ENCODE measurements at regions not wholly inside any gene's neighbourhood (a gene's known extent, or its start where the extent isn't known, plus 50 kb on each side); places are given as distances from the start of the nearest gene placed in this dataset.
"Not testable (repeated sequence)": the region's sequence is repeated elsewhere in the genome, so short reads cannot be mapped to it uniquely, and the experiment has no call there.

GRCh38 chr5:85428426-85428934, 1043.8 kb upstream of the EDIL3 start:
- DNase-seq = peak; percentile 7

GRCh38 chr5:85431726-85432125, 1047.0 kb upstream of the EDIL3 start:
- not testable (repeated sequence) for DNase-seq

DNA sequence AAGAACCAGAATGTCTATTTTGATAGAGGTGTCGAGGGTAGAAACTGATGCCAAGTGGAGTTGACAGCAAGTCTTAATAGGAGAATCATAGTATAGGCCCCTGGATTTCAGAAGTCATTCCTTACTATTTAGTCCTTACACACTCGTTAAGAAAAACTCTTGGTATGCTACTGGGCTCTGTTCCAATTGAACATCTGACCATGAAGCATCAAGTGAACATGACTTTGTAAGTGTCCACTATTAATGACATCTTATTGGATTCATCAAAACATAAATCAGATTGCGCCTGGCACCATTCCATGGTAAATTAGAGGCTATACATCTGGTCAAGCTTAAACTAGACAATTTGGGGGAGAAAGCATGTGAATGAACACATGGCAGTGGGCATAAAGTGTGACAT, 1056.5 kb upstream of the EDIL3 start:
- no peak for DNase-seq

DNA sequence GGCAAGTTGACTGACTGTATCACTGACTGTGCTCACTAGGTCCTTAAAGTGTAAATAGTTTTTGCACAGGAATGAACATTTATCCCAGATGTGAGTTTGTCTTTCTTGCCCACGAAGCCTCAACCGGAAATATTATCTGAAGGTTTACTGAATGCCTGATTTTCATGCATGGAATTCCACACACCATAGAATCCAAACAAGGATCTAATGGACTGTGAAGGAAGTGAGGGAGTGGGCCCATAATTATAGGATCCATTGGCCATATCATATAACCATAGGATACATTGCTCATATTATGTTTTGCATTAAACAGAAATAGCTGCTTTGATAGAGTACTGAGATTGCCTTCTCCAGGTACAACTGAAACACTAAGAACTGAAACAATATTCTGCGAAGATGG, 1057.2 kb upstream of the EDIL3 start:
- no peak for DNase-seq

GRCh38 chr5:85452322-85453025, 1067.8 kb upstream of the EDIL3 start:
- DNase-seq = peak; percentile 89

DNA sequence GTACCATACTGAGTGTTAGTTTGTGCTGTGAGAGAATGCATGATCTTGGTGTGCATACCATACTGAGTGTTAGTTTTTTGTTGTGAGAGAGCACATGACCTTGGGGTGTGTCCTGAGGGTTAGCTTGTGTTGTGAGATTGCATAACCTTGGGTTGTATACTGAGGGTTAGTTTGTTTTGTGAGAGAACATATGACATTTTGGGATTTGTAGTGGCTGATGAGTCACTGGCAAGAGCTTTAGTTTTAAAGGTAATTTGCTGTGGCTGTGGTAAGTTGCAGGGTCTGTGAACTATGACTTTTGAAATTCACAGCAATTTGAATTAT, 1068.3 kb upstream of the EDIL3 start:
- DNase-seq = peak; percentile 80

- no peak for DNase-seq
Observed at GRCh38 chr5:85458319-85458718, 1073.6 kb upstream of the EDIL3 start.

DNA sequence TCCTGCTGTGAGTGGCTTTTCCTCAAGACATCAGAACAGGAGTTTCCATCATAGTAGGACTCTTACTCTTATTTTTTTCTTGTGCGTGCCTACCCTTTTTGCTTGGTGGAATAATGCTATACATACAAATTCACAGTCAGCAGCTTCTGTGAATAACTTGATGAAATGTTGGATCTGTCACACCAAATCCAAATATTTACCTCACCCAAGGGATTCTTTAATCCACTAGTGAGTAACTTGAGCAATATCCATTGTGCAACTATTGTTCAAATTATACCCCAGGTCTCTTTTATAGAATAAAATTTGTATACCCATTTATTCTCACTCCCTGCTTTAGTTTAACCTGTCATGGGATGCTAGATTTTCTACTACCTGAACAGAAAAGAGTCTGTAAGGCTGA, 1078.3 kb upstream of the EDIL3 start:
- no peak for DNase-seq

DNA sequence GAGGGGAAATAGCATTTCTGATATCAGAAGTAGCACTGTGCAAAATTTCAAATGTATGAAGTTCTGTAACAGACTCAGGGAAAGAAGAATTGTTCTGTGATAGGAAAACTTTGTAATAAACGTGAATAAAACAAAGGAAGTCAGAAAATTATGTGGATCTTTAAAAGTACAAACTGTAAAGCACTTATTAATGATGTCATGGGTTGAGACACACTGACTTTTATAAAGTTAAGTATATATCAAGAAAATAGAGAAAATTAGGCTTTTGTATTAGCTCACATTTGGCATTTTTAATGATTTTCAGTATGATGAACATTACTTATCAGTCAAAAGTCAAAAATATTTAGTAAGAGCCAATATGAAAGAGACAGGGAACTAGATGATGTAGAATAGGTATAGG, 1081.7 kb upstream of the EDIL3 start:
- no peak for DNase-seq

GRCh38 chr5:85472749-85473148, 1088.1 kb upstream of the EDIL3 start:
- DNase-seq = no peak

DNA sequence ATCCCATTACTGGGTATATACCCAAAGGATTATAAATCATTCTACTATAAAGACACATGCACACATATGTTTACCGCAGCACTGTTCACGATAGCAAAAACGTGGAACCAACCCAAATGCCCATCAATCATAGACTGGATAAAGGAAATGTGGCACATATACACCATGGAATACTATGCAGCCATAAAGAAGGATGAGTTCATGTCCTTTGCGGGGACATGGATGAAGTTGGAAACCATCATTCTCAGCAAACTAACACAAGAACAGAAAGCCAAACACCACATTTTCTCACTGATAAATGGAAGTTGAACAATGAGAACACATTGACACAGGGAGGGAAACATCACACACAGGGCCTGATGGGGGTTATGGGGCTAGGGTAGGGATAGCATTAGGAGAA, 1090.5 kb upstream of the EDIL3 start:
- DNase-seq = not testable (repeated sequence)

- no peak for DNase-seq
Observed at GRCh38 chr5:85476617-85477016, 1091.9 kb upstream of the EDIL3 start.

GRCh38 chr5:85479849-85480248, 1095.2 kb upstream of the EDIL3 start:
- no peak for DNase-seq

GRCh38 chr5:85484982-85485574, 1100.4 kb upstream of the EDIL3 start:
- peak; percentile 61 for DNase-seq

DNA sequence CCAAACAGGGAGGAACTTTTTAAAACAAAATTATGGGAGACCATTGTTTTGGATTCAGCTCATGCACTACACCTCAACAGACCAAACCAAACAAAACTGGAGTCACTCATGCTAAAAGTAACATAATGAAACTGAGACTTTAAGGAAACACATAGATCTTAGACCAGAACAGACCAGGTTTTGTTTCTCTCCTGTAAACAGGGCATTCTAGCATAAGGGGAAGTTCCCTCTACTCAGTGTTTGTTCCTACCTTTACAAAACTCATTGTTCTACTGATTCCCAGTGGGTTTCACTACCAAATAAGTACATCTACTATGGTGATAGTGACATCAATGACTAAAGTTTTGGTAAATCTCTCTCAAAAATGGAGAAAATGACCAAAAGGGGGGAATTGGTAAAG, 1103.6 kb upstream of the EDIL3 start:
- no peak for DNase-seq

GRCh38 chr5:85500869-85501268, 1116.2 kb upstream of the EDIL3 start:
- DNase-seq = peak; percentile 18

DNA sequence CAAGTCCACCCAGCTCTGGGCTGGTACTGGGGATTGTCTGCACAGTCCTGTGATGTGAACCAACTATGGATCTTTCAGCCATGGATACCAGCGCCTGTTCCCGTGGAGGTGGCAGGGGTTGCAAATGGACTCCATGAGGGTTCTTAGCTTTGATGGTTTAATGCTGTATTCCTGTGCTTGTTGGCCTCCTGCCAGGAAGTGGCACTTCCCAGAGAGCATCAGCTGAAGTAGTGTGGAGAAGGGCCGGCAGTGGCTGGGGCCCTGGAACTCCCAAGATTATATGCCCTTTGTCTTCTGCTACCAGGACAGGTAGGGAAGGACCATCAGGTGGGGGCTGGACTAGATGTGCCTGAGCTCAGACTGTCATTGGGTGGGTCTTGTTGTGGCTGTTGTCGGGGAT, 1104.8 kb upstream of the COX7C start:
- DNase-seq = no peak

GRCh38 chr5:85515588-85515987, 1102.2 kb upstream of the COX7C start:
- no peak for DNase-seq

DNA sequence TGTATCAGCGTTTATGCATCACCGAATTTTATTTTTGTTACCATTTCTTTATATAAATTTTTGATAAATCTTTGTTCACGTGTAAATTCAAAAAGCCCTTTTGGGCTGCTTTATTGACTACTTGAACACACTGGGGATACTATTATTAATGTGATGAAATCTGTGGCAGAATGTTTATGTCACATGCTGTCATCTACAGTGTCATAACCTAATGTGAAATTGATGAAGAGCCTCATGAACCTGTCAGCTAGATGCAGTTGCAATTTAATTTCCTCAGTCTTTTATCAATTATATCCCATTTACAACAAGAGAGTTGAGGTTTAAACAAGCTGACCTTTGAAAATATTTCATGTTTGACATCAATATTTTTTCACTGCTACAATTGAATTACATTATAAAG, 1100.4 kb upstream of the COX7C start:
- no peak for DNase-seq

- DNase-seq = no peak
Observed at GRCh38 chr5:85533341-85534047, 1084.2 kb upstream of the COX7C start.

DNA sequence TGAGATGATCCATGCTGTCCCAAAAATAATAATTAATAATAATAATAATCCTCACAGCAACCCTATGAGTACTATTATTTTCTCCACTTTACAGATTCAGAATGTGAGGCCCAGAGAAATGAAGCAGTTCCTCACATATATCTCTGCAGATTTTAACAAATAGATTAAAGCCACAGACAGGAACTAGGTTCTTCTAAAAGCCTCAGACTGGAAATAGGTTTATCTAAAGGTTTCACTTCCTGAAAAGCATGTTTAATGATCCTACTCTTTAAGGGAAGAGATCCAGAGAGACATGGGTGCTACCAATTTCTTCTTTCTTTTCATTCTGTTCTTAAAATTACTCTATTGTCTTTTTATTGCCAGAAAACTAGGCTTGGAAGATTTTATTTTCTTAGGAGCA, 1079.4 kb upstream of the COX7C start:
- DNase-seq = peak; percentile 27

DNA sequence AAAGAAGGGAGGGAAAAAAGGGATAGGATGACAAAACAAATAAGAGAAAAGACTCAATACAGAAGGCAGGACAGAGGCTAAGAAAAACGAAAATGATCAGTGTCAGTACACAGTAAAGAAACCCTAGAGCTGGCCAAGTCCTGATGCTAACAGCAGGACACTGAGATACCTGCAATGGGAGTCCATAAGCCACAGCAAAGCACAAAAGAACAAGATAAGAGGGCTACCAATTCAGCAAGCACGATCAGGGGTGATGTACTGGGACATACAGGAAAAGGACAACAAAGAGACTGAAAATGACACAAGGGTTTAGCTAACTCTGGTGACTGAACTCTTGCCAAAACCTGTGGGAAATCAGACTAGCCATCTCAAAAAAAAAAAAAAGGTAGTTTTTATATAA, 1072.6 kb upstream of the COX7C start:
- no peak for DNase-seq

- no peak for DNase-seq
Observed at GRCh38 chr5:85549229-85549628, 1068.5 kb upstream of the COX7C start.

Measured in OCI-M1 (cell line).